Endothelial cell of hepatic sinusoid (primary cell): ENCODE measurements at regions not wholly inside any gene's neighbourhood (a gene's known extent, or its start where the extent isn't known, plus 50 kb on each side); places are given as distances from the start of the nearest gene placed in this dataset.

Source experiments
- in situ Hi-C: cut with HindIII; loops from 2 replicates; pipeline ENCODE4 v1.10.0; 2017; ENCODE audit warnings: low sequenced_read_pairs

GRCh38 chr12:92504594-92504981 is 198.2 kb upstream of the PLEKHG7 start:
- in situ Hi-C loops: loop anchor here (5.0 kb wide), 1 partner anchor 97 kb away; no protein-coding TSS in a partner anchor

GRCh38 chr12:92503971-92504593 is 198.7 kb upstream of the PLEKHG7 start:
- in situ Hi-C loops: loop anchor here (5.0 kb wide), 1 partner anchor 97 kb away; no protein-coding TSS in a partner anchor

DNA sequence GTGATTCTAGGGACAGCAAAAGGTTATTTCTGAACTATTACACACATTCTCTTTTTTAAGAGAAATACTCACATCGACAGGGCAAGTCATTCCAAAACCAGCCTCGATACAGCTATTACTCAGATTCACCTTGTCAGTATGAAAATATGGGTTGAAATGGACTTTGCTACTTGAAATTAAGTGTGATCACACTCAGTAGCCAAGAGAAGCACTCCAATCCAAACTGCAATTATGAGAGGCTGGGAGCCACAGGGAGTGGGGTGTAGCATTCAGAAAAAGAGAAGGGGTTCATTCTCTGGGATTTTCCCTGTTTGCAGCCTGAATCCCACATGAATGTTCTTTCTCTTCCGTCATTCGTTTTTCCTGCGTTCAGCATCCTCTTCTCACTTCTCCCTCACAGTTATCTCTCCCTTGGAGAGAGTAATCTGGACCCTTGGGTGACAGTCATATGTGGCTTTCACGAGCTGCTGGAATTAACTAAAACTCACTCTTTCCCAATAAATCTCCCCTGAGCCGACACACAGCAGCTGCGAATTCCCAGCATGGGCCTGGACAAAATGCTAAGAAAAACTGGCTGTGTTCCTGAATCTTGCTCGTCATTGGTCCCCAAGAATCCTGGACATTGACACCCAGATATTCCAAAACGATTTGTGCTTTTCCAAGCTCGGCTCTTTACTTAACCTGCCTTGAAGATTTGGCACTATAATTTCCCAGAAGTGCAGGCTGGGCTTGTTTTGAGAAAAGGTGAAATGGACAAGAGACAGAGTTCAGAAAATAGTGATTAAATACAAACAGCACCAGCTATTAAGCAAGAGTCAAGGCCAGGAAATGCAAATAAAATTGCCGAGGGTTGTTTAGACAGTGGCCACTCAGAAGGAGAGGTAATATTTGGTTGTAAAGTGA is 199.5 kb upstream of the PLEKHG7 start:
- in situ Hi-C loops: loop anchor here (5.0 kb wide), 1 partner anchor 96 kb away; no protein-coding TSS in a partner anchor

DNA sequence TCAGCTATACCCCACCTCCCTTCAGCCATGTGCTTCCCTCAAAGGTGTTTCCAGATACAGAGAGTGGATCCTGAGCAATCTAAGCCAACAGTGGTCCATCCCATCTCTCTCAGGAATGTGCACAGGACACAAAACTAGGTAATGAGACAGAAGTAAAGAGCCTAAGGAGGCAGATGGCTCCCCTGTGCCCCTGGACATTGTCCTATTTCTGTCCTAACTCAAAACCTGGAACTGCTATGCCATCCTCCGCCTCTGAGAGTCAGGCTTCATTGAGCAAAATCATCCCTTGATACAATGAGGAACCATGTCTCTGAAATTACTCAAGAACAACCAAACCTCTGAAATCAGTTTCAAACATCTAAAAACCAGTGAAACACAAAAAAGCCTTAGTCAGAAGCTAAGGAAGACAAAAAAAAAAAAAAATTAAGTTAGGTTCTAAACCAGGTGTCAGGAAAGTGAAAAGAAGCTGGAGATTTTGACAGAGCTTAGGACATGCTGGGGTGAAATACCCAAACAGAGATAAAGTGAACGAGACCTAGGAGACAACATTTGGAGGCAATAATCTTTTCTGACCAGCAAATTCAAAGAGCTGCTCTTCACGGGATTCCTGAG is 200.3 kb upstream of the PLEKHG7 start:
- in situ Hi-C loops: loop anchor here (5.0 kb wide), 1 partner anchor 95 kb away; no protein-coding TSS in a partner anchor

GRCh38 chr12:92496790-92497189 is 206.0 kb upstream of the PLEKHG7 start:
- in situ Hi-C loops: no loop called here

GRCh38 chr12:92495108-92495507 is 207.7 kb upstream of the PLEKHG7 start:
- in situ Hi-C loops: no loop called here

DNA sequence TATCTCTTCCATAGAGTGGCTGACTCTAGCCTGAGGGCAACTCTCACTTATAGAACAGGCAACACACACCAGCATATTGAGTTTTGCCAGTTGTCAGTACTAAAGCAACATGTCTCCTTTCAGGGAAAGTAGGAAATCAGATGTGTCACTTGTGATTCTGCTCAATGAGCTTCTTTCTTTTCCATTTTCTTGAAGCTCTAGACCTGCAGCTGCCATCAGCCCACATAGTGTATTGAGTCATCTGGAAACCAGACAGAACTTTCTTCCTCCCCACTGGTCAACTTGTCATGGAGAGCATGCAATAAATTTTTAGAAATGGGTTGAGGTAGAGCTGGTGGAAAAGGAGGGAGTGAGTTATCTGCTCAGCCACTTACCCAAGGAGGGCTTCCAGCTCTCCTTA is 209.0 kb upstream of the PLEKHG7 start:
- in situ Hi-C loops: no loop called here

DNA sequence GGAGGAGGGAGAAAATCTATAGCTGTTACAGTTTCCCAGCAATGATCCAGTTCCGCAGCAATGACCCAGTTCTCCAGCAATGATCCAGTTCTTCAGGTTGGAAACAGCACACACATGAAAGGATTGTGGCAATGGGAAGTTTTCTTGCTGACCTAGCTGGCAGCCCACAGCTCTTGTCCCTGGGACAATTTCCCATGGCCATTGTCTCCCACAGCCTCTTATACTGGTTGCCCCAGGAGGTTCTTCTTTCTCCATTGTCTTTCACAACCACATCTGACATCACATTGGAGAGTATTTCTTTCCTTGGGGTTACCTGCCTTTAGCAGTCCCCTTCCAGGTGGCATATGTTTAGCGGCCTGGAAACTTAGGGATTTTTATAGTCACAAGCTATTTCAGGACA is 209.8 kb upstream of the PLEKHG7 start:
- in situ Hi-C loops: no loop called here

- in situ Hi-C loops: no loop called here
These were observed 210.5 kb upstream of the PLEKHG7 start for GRCh38 chr12:92492291-92492690.

- in situ Hi-C loops: no loop called here
These were observed 213.0 kb upstream of the PLEKHG7 start for GRCh38 chr12:92489781-92490180.

DNA sequence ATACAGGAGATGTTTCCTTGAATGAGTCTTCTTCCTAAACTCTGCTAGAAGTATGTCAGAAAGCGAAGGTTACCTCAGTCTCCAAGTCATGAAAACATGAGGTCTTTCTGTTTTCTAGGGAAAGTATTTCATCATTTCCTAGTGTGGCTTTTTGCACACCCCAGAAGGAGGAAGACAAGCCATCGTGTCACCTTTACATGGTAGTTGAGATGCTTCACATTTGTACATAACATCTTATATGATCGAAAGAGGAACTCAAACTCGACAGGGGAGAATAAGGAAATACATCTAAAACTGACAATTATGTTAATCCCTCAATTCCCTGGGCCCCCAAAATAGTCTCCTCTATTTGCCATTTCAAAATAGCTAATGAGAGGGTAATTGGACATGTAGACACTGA is 214.1 kb upstream of the PLEKHG7 start:
- in situ Hi-C loops: no loop called here

GRCh38 chr12:92487138-92487485 is 215.7 kb upstream of the PLEKHG7 start:
- in situ Hi-C loops: no loop called here

GRCh38 chr12:92486443-92487137 is 216.2 kb upstream of the PLEKHG7 start:
- in situ Hi-C loops: no loop called here

- in situ Hi-C loops: no loop called here
These were observed 217.1 kb upstream of the PLEKHG7 start for GRCh38 chr12:92485351-92486348.

DNA sequence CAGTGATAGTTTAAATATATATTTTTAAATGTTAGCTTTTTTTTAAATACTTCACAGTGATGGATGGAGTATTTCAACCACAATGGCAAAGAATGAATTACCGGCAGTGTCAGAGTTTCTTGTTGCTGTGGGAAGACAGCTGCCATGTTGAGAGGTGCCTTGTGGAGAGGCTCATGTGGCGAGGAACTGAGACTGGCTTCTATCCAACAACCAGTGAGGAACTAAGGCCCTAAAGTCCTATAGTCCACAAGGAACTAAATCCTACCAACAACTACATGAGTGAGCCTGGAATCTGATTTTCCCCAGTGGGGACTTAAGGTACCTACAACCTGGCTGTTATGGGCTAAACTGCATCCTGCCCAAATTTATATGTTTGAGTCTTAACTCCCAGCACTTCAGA is 220.2 kb upstream of the PLEKHG7 start:
- in situ Hi-C loops: no loop called here

GRCh38 chr12:92481066-92481465 is 221.7 kb upstream of the PLEKHG7 start:
- in situ Hi-C loops: no loop called here

- in situ Hi-C loops: no loop called here
These were observed 224.1 kb upstream of the PLEKHG7 start for GRCh38 chr12:92478692-92479091.

- in situ Hi-C loops: no loop called here
These were observed 225.9 kb upstream of the PLEKHG7 start for GRCh38 chr12:92476844-92477243.

DNA sequence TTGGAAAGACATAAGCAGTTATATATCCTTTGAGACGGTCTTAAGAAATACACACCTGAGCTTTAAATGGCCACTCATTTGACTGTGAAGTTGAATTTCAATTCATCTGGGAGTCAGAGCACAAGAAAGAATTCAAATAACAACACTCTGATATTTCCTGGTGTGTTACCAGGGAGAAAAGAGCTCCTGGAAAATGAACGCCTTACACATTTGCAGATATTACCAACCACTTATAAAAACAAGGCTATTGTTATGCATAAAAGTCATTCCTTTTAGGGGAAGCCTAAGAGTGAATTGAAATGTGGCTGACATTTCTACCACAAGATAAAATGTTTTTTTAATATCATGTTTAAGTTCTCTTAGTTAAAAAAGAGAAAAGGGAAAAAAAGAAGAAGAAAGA is 229.2 kb upstream of the PLEKHG7 start:
- in situ Hi-C loops: no loop called here

DNA sequence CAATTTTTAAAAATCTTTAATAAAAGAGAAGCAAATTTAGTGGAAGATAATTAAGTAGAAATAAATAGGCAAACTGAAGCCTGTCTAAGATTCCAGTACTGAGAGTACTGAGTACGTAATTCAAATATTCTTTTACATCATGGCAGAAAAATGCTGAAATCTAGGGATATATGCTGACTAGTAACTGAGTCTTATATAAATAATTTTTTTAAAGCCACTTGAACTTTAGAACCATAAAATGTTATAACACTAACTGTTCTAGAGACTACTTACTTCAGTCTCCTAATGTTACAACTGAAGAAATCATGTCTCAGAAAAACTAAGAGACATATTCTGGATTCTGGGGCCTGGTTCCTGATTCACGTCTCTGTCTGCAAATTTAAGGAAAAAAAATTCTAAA is 230.6 kb upstream of the PLEKHG7 start:
- in situ Hi-C loops: no loop called here
